Sigmoid colon (tissue), 6 donors: ENCODE measurements at regions not wholly inside any gene's neighbourhood (a gene's known extent, or its start where the extent isn't known, plus 50 kb on each side); places are given as distances from the start of the nearest gene placed in this dataset.

Experiments used
- DNase-seq: peaks from one replicate; pipeline ENCODE4 v3.0.0-alpha.2; 2019
- H3K27ac ChIP-seq, 4 donors: fragments of 200-600 bp; sonication (generic); one replicate each; pipeline ENCODE4 v1.5.1; 2016 to 2019; ENCODE audit warnings: mild to moderate bottlenecking in 1 of 4
- H3K27me3 ChIP-seq, 3 donors: fragments of 200-600 bp; sonication (generic); one replicate each; pipeline ENCODE4 v1.5.1; 2019; ENCODE audit warnings: mild to moderate bottlenecking in 1 of 3
- H3K36me3 ChIP-seq, 4 donors: fragments of 200-600 bp; sonication (generic); one replicate each; pipeline ENCODE4 v1.5.1; 2016 to 2019
- H3K4me1 ChIP-seq, 4 donors: fragments of 200-600 bp; sonication (generic); one replicate each; pipeline ENCODE4 v1.5.1; 2017 to 2019
- H3K4me3 ChIP-seq, 4 donors: fragments of 200-600 bp; sonication (generic); one replicate each; pipeline ENCODE4 v1.5.1; 2017 to 2019; ENCODE audit warnings: mild to moderate bottlenecking in 2 of 4, moderate library complexity in 1 of 4
- H3K9me3 ChIP-seq, 4 donors: fragments of 200-600 bp in 3 of 4; sonication (generic) in 3 of 4; one replicate each; pipeline versions ENCODE4 v1.5.1 to v1.6.1; 2013 to 2019
- CTCF ChIP-seq, 4 experiments: fragments of 450-650 bp in 3 of 4; fragments of 200-600 bp in 1 of 4; IDR thresholded peaks; one replicate each; pipeline ENCODE4 v1.5.1; 2016 to 2019; ENCODE audit warnings: antibody characterized with exemption in 4 of 4, mild to moderate bottlenecking in 3 of 4, moderate library complexity in 2 of 4
- EP300 ChIP-seq, 4 donors: sonication (generic); formaldehyde crosslinking; IDR thresholded peaks; one replicate each; pipeline ENCODE4 v1.6.1; 2017; ENCODE audit warnings: antibody characterized with exemption in 4 of 4
- POLR2A ChIP-seq, 2 donors: fragments of 450-650 bp; IDR thresholded peaks; one replicate each; pipeline ENCODE4 v1.6.1; 2016; ENCODE audit warnings: antibody characterized with exemption in 2 of 2, mild to moderate bottlenecking in 2 of 2, moderate library complexity in 2 of 2
- POLR2AphosphoS5 ChIP-seq, 4 donors: sonication (generic); formaldehyde crosslinking; IDR thresholded peaks; one replicate each; pipeline ENCODE4 v1.6.1; 2017; ENCODE audit warnings: antibody characterized with exemption in 4 of 4
- WGBS, 2 donors: extraction: QIAGEN DNeasy Blood & Tissue Kit; methylation state at CpG; one replicate each; pipeline ENCODE4 v1.1.7; 2013; 5-methylcytosine and 5-hydroxymethylcytosine counted together
- intact Hi-C: fragments of 100-400 bp; cut with DNase I; formaldehyde crosslinking; loops from one replicate; pipeline ENCODE4 v1.15.1; 2023
- small RNA-seq, 3 donors: library from RNA; depleted of rRNA; stranded (forward); fragments of <200 nt; gene quantifications; one replicate each; pipeline ENCODE3, GENCODE V24; 2016
- donor health status: healthy with polysubstance abuse.
- donor health status: healthy.

GRCh38 chr1:240672132-240672811, 60.3 kb upstream of the GREM2 start:
- no peaks in the 10 kb centered on the region for H3K36me3 ChIP-seq
- intact Hi-C loops = no loop called here
- no peaks in the 10 kb centered on the region for H3K27me3 ChIP-seq
- H3K4me3 ChIP-seq = no peak overlapping the region
- H3K27ac ChIP-seq = peak overlapping the region in 1 of 4 donors; percentile 47
- H3K9me3 ChIP-seq = no peaks in the 10 kb centered on the region
- 62 to 63% methylated on average over 2 of the region's 2 CpGs for WGBS, 2 donors
- H3K4me1 ChIP-seq = peaks cover 0 to 10% (median 0%) of the 10 kb centered on the region in 4 donors
- no peak for DNase-seq
- TF ChIP-seq EP300 (IDR thresholded peaks at IDR 0.05) = no peak
- no peak for TF ChIP-seq POLR2A (IDR thresholded peaks at IDR 0.05)
- TF ChIP-seq CTCF (IDR thresholded peaks at IDR 0.05) = no peak
- no peak for TF ChIP-seq POLR2AphosphoS5 (IDR thresholded peaks at IDR 0.05)

GRCh38 chr1:240667351-240667750, 55.4 kb upstream of the GREM2 start:
- Histone ChIP-seq H3K9me3 (no peaks in the 10 kb centered on the region), H3K4me1 (peaks cover 0 to 15% (median 0%) of the 10 kb centered on the region in 4 donors), H3K27me3 (no peaks in the 10 kb centered on the region), H3K4me3 (no peak overlapping the region), H3K27ac (peak overlapping the region in 3 of 4 donors; percentile 35 to 70 (median 63)), H3K36me3 (no peaks in the 10 kb centered on the region)
- DNase-seq = peak; percentile 80
- intact Hi-C loops = loop anchor here (2.0 kb wide), 1 partner anchor 55 kb away; the partner anchor contains the start of gene GREM2
- 86 to 88% methylated on average over 3 of the region's 3 CpGs for WGBS, 2 donors
- no peak for TF ChIP-seq POLR2A (IDR thresholded peaks at IDR 0.05)
- no peak for TF ChIP-seq CTCF (IDR thresholded peaks at IDR 0.05)
- TF ChIP-seq EP300 (IDR thresholded peaks at IDR 0.05) = peak in 2 of 4 donors; percentile 72 to 79
- peak; percentile 49 to 87 (median 70) for TF ChIP-seq POLR2AphosphoS5 (IDR thresholded peaks at IDR 0.05)

GRCh38 chr1:240666568-240667198, 54.7 kb upstream of the GREM2 start:
- H3K4me3 ChIP-seq = no peak overlapping the region
- TF ChIP-seq CTCF (IDR thresholded peaks at IDR 0.05) = no peak
- TF ChIP-seq POLR2A (IDR thresholded peaks at IDR 0.05) = no peak
- TF ChIP-seq POLR2AphosphoS5 (IDR thresholded peaks at IDR 0.05) = no peak
- no peak for TF ChIP-seq EP300 (IDR thresholded peaks at IDR 0.05)
- no peaks in the 10 kb centered on the region for H3K27me3 ChIP-seq
- no peak for DNase-seq
- H3K9me3 ChIP-seq = no peaks in the 10 kb centered on the region
- 67 to 75% methylated on average over 9 of the region's 9 CpGs for WGBS, 2 donors
- peak overlapping the region in 3 of 4 donors; percentile 21 to 70 (median 44) for H3K27ac ChIP-seq
- intact Hi-C loops = loop anchor here (2.0 kb wide), 1 partner anchor 54 kb away; the partner anchor contains the start of gene GREM2
- H3K36me3 ChIP-seq = no peaks in the 10 kb centered on the region
- peaks cover 0 to 8% (median 0%) of the 10 kb centered on the region in 4 donors for H3K4me1 ChIP-seq

GRCh38 chr1:240663169-240663879, 51.4 kb upstream of the GREM2 start:
- H3K9me3 ChIP-seq = no peaks in the 10 kb centered on the region
- H3K36me3 ChIP-seq = no peaks in the 10 kb centered on the region
- TF ChIP-seq POLR2AphosphoS5 (IDR thresholded peaks at IDR 0.05) (no peak), POLR2A (IDR thresholded peaks at IDR 0.05) (no peak), CTCF (IDR thresholded peaks at IDR 0.05) (no peak), EP300 (IDR thresholded peaks at IDR 0.05) (no peak)
- 95 to 96% methylated on average over 1 of the region's 1 CpG for WGBS, 2 donors
- intact Hi-C loops = no loop called here
- no peak overlapping the region for H3K27ac ChIP-seq
- no peak for DNase-seq
- peaks cover 0 to 8% (median 0%) of the 10 kb centered on the region in 4 donors for H3K4me1 ChIP-seq
- no peaks in the 10 kb centered on the region for H3K27me3 ChIP-seq
- H3K4me3 ChIP-seq = no peak overlapping the region

Small RNA genes in the stretch of these regions (small RNA-seq; reads per million reads assigned to genes)
- gene RF00019 = 0 reads per million in 3 donors
